HG03095 (cell line): ENCODE measurements at regions not wholly inside any gene's neighbourhood (a gene's known extent, or its start where the extent isn't known, plus 50 kb on each side); places are given as distances from the start of the nearest gene placed in this dataset.
"Not testable (repeated sequence)": the region's sequence is repeated elsewhere in the genome, so short reads cannot be mapped to it uniquely, and the experiment has no call there.

Experiments
- ATAC-seq: cut with Tn5 transposase; IDR thresholded peaks from one replicate; pipeline ENCODE4 v1.9.1; 2021; ENCODE audit warnings: moderate library complexity; ENCODE audit not compliant: unreplicated experiment

GRCh38 chr11:25159341-25159740 is 662.5 kb downstream of the LUZP2 start:
- no peak for ATAC-seq

GRCh38 chr11:25163421-25163820 is 666.6 kb downstream of the LUZP2 start:
- no peak for ATAC-seq

DNA sequence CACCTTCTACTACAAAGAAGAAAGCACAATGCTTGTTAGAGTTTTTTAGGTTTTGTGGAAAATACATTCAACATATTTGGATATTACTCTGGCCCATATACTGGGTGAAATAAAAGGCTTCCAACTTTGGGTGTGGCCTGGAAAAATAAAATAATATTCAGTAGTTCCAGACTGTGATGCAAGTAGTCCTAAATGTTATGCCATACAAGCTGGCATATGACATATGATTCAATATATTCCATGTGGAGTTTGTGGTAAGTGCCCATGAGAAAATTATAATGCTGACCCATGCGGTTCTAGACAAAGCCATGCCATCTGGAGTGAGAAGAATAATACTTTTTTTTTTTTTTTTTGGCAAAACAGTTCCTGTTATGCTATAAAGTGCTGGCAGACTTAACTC is 683.3 kb downstream of the LUZP2 start:
- ATAC-seq: no peak

DNA sequence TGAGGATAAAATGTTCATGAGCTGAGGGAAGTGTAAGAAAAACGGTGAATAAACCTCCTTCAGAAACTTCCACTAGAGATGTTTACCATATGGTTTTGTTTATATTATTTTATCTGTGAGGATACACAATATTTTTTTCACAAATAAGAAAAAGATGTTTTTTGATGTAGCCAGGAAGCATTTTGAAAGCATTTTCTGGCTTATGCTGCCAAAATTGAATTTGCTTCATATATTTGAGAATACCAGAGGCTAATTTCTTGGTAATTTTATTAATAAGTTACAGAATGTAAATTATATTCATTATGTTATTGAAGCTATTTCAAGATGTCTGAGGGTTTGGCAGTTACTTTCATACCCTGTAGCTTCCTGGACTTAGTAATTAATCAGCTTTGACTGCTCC is 686.6 kb downstream of the LUZP2 start:
- ATAC-seq: no peak

GRCh38 chr11:25197515-25197914 is 700.7 kb downstream of the LUZP2 start:
- ATAC-seq: no peak

DNA sequence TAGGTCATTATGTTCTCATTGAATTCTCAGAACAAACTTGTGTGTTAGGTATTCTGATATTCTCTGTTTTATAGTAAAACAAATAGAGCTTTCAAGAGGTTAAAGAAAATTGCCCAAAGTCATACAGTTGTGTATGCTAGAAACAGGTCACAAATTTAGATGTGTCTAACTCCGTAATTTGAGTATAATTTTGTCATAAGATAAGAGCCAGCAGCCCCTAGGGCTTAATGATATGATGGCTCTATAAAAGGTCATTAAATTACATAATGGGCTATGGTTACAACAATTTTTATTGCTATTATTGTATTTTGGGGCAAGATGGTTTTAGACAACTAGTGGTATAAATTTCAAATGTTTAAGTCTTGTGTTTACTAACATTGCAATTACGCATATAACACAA is 701.9 kb downstream of the LUZP2 start:
- no peak for ATAC-seq

DNA sequence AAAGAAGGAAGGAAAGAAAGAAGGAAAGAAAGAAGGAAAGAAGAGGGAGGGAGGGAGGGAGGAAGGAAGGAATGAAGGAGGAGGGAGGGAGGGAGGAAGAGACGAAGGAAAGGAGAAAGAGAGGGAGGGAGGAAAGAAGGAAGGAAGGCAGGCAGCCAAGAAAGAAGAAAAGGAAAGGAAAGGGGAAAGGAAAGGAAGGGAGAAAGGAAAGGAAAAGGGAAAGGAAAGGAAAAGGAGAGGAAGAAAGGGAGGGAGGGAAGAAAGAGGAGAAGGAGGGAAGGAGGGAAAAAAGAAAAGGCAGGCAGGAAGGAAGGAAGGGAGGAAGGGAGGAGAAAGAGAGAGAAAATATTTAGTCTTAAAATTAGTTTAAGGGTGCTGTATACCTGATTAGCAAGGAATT is 704.1 kb downstream of the LUZP2 start:
- no peak for ATAC-seq

- ATAC-seq: no peak
Measured at GRCh38 chr11:25206762-25207161, 709.9 kb downstream of the LUZP2 start.

GRCh38 chr11:25211635-25212254 is 714.9 kb downstream of the LUZP2 start:
- no peak for ATAC-seq

- ATAC-seq: no peak
Measured at GRCh38 chr11:25214535-25215176, 717.8 kb downstream of the LUZP2 start.

- ATAC-seq: no peak
Measured at GRCh38 chr11:25218036-25218435, 721.2 kb downstream of the LUZP2 start.

DNA sequence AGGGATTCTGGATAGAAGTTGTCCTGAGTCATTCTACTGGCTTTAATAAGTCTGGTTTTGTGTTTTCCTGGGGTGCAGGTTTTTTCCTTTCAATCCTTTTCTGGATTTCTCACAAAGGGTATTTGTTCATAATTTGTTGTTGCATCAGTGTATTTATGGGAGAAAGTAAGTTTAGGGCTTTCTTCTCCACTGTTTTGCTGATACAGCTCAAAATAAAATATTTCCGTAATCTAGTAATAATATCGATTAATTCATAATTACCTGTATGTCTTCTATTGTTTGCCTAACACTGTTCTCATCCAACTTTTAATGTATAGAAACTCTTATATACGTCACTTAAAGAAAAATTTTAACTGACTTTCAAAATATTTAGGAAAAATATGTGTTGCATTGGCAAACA is 728.2 kb downstream of the LUZP2 start:
- ATAC-seq: no peak

GRCh38 chr11:25242928-25243327 is 746.1 kb downstream of the LUZP2 start:
- ATAC-seq: no peak

- no peak for ATAC-seq
Measured at GRCh38 chr11:25244126-25244525, 747.3 kb downstream of the LUZP2 start.

DNA sequence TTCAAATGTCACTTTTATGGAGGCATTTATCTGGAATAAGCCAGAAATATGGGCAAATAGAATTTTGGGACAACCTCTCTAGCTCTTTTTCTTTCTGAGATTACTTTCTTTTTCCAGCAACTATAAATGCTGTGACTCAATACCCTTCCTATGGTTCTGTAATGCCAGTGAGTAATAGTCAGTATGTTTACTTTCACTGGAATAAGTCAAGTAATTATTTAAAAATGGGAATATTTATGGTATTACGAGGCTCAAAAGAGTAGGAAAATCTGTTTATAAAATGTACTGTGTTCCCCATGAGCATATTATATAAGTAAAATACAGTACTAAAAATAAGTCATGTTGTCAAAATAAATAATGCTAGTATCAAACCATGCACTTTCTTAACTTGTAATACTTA is 750.5 kb downstream of the LUZP2 start:
- no peak for ATAC-seq

DNA sequence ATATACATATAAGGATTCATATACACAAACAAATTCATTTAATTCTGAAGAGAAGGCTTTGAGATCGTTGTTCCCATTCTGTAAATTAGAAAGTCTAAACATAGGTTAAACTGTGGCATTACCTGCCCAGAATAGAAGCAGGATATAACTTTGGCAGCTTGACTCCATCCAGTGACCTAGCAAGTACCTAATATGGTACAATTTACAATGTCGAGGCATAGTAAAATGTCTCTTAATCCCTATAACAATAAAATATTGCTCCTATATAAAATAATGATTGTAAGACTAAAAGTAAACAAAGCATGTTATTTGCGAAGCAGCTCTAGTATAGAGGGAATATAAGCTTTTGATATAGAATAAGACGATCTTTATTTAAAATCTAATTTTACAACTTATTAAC is 756.0 kb downstream of the LUZP2 start:
- ATAC-seq: no peak

DNA sequence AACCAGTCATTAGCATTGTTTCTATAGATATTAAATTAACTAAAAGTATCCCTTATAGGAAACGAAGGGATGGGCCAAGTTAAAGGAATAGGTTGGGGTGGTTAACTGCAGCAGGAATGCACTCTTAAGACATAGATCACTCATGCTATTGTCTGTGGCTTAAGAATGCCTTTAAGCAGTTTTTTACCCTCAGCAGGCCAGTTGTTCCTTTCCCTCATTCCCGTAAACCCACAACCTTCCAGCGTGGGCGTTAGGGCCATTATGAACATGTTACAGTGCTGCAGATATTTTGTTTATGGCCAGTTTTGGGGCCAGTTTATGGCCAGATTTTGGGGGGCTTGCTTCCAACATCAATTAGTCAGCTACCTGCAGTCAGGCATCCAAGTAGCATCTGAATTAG is 767.0 kb downstream of the LUZP2 start:
- not testable (repeated sequence) for ATAC-seq

DNA sequence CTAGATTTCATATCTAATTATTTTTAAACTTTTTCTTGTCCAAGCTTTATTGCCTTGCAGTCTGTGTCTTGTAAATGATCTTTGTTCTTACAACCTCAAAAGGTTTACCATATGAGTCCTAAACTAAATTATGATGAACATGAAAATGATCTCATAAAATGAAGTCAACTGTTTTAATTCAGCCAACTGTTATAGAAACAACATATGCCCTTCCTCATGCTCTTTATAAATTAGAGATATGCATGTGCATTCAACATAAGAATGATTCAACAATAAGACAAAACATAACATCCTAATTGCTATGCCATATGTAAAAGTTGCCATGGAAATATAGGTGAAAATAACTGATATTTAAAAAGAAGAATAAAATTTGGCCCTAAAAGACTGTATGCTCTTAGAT is 774.4 kb downstream of the LUZP2 start:
- no peak for ATAC-seq

GRCh38 chr11:25272214-25272613 is 775.4 kb downstream of the LUZP2 start:
- no peak for ATAC-seq

DNA sequence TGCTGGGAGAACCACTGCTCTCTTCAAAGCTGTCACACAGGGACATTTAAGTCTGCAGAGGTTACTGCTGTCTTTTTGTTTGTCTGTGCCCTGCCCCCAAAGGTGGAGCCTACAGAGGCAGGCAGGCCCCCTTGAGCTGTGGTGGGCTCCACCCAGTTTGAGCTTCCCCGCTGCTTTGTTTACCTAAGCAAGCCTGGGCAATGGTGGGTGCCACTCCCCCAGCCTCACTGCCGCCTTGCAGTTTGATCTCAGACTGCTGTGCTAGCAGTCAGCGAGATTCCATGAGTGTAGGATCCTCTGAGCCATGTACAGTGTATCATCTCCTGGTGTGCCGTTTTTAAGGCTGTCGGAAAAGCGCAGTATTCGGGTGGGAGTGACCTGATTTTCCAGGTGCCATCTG is 784.0 kb downstream of the LUZP2 start:
- not testable (repeated sequence) for ATAC-seq

- ATAC-seq: no peak
Measured at GRCh38 chr11:25293166-25293565, 796.3 kb downstream of the LUZP2 start.

GRCh38 chr11:25298450-25298849 is 801.6 kb downstream of the LUZP2 start:
- ATAC-seq: no peak

DNA sequence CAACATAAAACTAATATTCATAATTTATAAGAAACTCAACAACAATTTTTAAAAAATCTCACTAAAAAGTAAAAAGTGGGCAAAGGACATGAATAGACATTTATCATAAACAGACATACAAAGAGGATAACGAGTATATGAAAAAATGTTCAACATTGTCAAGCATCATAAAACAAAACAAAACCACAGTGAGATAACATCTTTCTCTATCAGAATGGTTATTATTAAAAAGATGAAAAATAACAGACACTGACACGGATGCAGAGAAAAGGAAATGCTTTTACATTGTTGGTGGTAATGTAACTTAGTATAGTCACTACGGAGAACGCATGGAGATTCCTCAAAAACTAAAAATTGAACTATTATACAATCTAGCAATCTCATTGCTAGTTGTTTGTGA is 813.0 kb downstream of the LUZP2 start:
- ATAC-seq: no peak
